SK-N-SH (cell line): ENCODE measurements at regions not wholly inside any gene's neighbourhood (a gene's known extent, or its start where the extent isn't known, plus 50 kb on each side); places are given as distances from the start of the nearest gene placed in this dataset.

Source experiments
- CTCF ChIA-PET: fragments of 300-600, 350-600 bp; formaldehyde crosslinking; extraction: SDS; loops from one replicate; lab custom pipeline; 2021; lab: Yijun Ruan, JAX
- POLR2A ChIA-PET: fragments of 350-600 bp; sonication (Branson Sonifier 250); formaldehyde crosslinking; extraction: SDS; loops from one replicate; lab custom pipeline; 2020; ENCODE audit warnings: antibody characterized with exemption, inconsistent platforms; lab: Yijun Ruan, JAX
- DNase-seq: peaks from one replicate; pipeline ENCODE4 v3.0.0; 2012
- H2AFZ ChIP-seq: fragments of 200-600 bp; sonication (generic); 2 replicates; pipeline ENCODE4 v1.8.1; 2016; ENCODE audit warnings: antibody characterized with exemption, mild to moderate bottlenecking, low read depth
- H3F3A ChIP-seq: fragments of 200-600 bp; sonication (generic); replicated peaks from 2 replicates; pipeline ENCODE3; 2016; ENCODE audit warnings: antibody characterized with exemption, mild to moderate bottlenecking; ENCODE audit not compliant: insufficient read depth
- H3K27ac ChIP-seq, 2 experiments: fragments of 200-500 bp in 1 of 2; fragments of 200-600 bp in 1 of 2; sonication (Bioruptor generic) in 1 of 2; sonication (generic), shearing (Covaris generic) in 1 of 2; 2 replicates each; pipeline versions ENCODE4 v1.5.1 to v1.6.1; 2014 to 2016; ENCODE audit warnings: low read depth in 2 of 2, inconsistent platforms in 1 of 2, low read length in 1 of 2, mild to moderate bottlenecking in 1 of 2, mixed read lengths in 1 of 2
- H3K27me3 ChIP-seq: fragments of 200-600 bp; sonication (generic), shearing (Covaris generic); 2 replicates; pipeline ENCODE4 v1.6.1; 2016; ENCODE audit warnings: mixed run types; ENCODE audit not compliant: insufficient read depth
- H3K36me3 ChIP-seq, 2 experiments: fragments of 200-500 bp in 1 of 2; fragments of 200-600 bp in 1 of 2; sonication (Bioruptor generic) in 1 of 2; sonication (generic) in 1 of 2; replicated peaks in 1 of 2; 2 replicates each; pipeline versions ENCODE3 to v1.5.1; 2014 to 2016; ENCODE audit warnings: low read length in 1 of 2, mild to moderate bottlenecking in 1 of 2; ENCODE audit not compliant: insufficient read depth in 2 of 2, control insufficient read depth in 1 of 2
- H3K4me1 ChIP-seq, 2 experiments: fragments of 200-500 bp in 1 of 2; fragments of 200-600 bp in 1 of 2; sonication (Bioruptor generic) in 1 of 2; sonication (generic), shearing (Covaris generic) in 1 of 2; 2 replicates each; pipeline versions ENCODE4 v1.5.1 to v1.6.1; 2014 to 2016; ENCODE audit warnings: low read depth in 1 of 2, low read length in 1 of 2, mixed run types in 1 of 2; ENCODE audit not compliant: insufficient read depth in 2 of 2, control insufficient read depth in 1 of 2
- H3K4me2 ChIP-seq: fragments of 200-600 bp; sonication (generic), shearing (Covaris generic); 2 replicates; pipeline ENCODE4 v1.6.1; 2017; ENCODE audit warnings: mixed run types
- H3K4me3 ChIP-seq, 2 experiments: fragments of 200-500 bp in 1 of 2; fragments of 200-600 bp in 1 of 2; sonication (Bioruptor generic) in 1 of 2; sonication (generic), shearing (Covaris generic) in 1 of 2; 2 replicates each; pipeline versions ENCODE4 v1.5.1 to v1.8.1; 2014 to 2016; ENCODE audit warnings: low read depth in 2 of 2, inconsistent platforms in 1 of 2, low read length in 1 of 2, mild to moderate bottlenecking in 1 of 2, mixed read lengths in 1 of 2, moderate library complexity in 1 of 2
- H3K79me2 ChIP-seq: fragments of 200-600 bp; sonication (generic); 2 replicates; pipeline ENCODE4 v1.8.1; 2017; ENCODE audit warnings: mild to moderate bottlenecking; ENCODE audit not compliant: insufficient read depth
- H3K9ac ChIP-seq: fragments of 200-600 bp; sonication (generic); 2 replicates; pipeline ENCODE4 v1.6.1; 2017; ENCODE audit warnings: mixed run types
- H3K9me2 ChIP-seq: fragments of 200-600 bp; sonication (generic); 2 replicates; pipeline ENCODE4 v1.6.1; 2017; ENCODE audit warnings: mixed run types
- H3K9me3 ChIP-seq: fragments of 200-600 bp; sonication (generic); 2 replicates; pipeline ENCODE4 v1.6.1; 2017; ENCODE audit warnings: mixed run types, mild to moderate bottlenecking, moderate library complexity
- H4K20me1 ChIP-seq: fragments of 200-600 bp; sonication (generic); 2 replicates; pipeline ENCODE4 v1.6.1; 2017; ENCODE audit warnings: mild to moderate bottlenecking, mixed run types; ENCODE audit not compliant: insufficient read depth
- GABPA ChIP-seq: IDR thresholded peaks from 2 replicates; pipeline ENCODE4 v1.4.0; 2012; ENCODE audit warnings: low read depth, mild to moderate bottlenecking
- NFIC ChIP-seq: IDR thresholded peaks from 2 replicates; pipeline ENCODE4 v1.4.0; 2012; ENCODE audit warnings: borderline replicate concordance
- PBX3 ChIP-seq: IDR thresholded peaks from 2 replicates; pipeline ENCODE4; 2012
- POLR2AphosphoS5 ChIP-seq: IDR thresholded peaks from 2 replicates; pipeline ENCODE4 v1.6.1; 2012; ENCODE audit warnings: low read depth, low read length
- RCOR1 ChIP-seq: fragments of 150-350 bp; IDR thresholded peaks from 2 replicates; pipeline ENCODE4 v1.6.1; 2017; ENCODE audit warnings: antibody characterized with exemption, low read length
- RXRA ChIP-seq: IDR thresholded peaks from 2 replicates; pipeline ENCODE4 v1.4.0; 2012; ENCODE audit warnings: low read depth, mild to moderate bottlenecking, borderline replicate concordance
- TAF1 ChIP-seq: IDR thresholded peaks from 2 replicates; pipeline ENCODE4 v1.6.1; 2012; ENCODE audit warnings: low read depth, mild to moderate bottlenecking, low read length, moderate library complexity, borderline replicate concordance
- TCF12 ChIP-seq: IDR thresholded peaks from 2 replicates; pipeline ENCODE4 v1.4.0; 2012
- ZBTB33 ChIP-seq: IDR thresholded peaks from 2 replicates; pipeline ENCODE4 v1.4.0; 2012; ENCODE audit warnings: low read depth, borderline replicate concordance
- WGBS: methylation state at CpG from one replicate; pipeline ENCODE4 v1.1.6; 2017; ENCODE audit warnings: low lambda C conversion rate; 5-methylcytosine and 5-hydroxymethylcytosine counted together

GRCh38 chr2:7913974-7914373, 767.9 kb upstream of the ID2 start:
- no peak overlapping the region for H3K4me3 ChIP-seq
- no peak overlapping the region for H3K27ac ChIP-seq
- no peak for TF ChIP-seq POLR2AphosphoS5
- TF ChIP-seq TCF12: no peak
- no peak for TF ChIP-seq PBX3
- H3K9ac ChIP-seq: no peak overlapping the region
- no peaks in the 10 kb centered on the region for H3K9me2 ChIP-seq
- H3K36me3 ChIP-seq: no peaks in the 10 kb centered on the region
- no peak overlapping the region for H2AFZ ChIP-seq
- ChIA-PET POLR2A (no interaction called here), CTCF (no interaction called here)
- H3K4me1 ChIP-seq: no peaks in the 10 kb centered on the region
- no peaks in the 10 kb centered on the region for H3K27me3 ChIP-seq
- H3K79me2 ChIP-seq: no peaks in the 10 kb centered on the region
- DNase-seq: no peak
- H3K9me3 ChIP-seq: no peaks in the 10 kb centered on the region
- H3F3A ChIP-seq: no peaks in the 10 kb centered on the region
- 75% methylated on average over 10 of the region's 10 CpGs for WGBS
- no peaks in the 10 kb centered on the region for H4K20me1 ChIP-seq
- H3K4me2 ChIP-seq: no peak overlapping the region

- Histone ChIP-seq H3K79me2 (no peaks in the 10 kb centered on the region), H4K20me1 (no peaks in the 10 kb centered on the region), H3K27ac (no peak overlapping the region), H3K9me3 (no peaks in the 10 kb centered on the region), H3K9ac (no peak overlapping the region), H3F3A (no peaks in the 10 kb centered on the region), H3K27me3 (no peaks in the 10 kb centered on the region), H2AFZ (no peak overlapping the region), H3K4me1 (no peaks in the 10 kb centered on the region), H3K9me2 (no peaks in the 10 kb centered on the region), H3K4me3 (peak overlapping the region in 1 of 2 experiments; percentile 7; a peak in 1 of 4 replicates), H3K36me3 (no peaks in the 10 kb centered on the region), H3K4me2 (0 out of 2 replicates have a peak overlapping the region, but pooled peaks have one; percentile 4)
- DNase-seq: no peak
- TF ChIP-seq ZBTB33 (no peak), GABPA (no peak), RXRA (no peak), TCF12 (no peak), NFIC (no peak), RCOR1 (no peak), TAF1 (no peak)
- ChIA-PET POLR2A (no interaction called here), CTCF (interaction anchor here (0.7 to 0.9 kb wide), 2 partner anchors 10 to 787 kb away, joined by 3 read pairs; no protein-coding TSS in a partner anchor)
- 83% methylated on average over 14 of the region's 14 CpGs for WGBS
Observed at GRCh38 chr2:7915302-7916091, 766.4 kb upstream of the ID2 start.
